ENCODE measurements at regions not wholly inside any gene's neighbourhood (a gene's known extent, or its start where the extent isn't known, plus 50 kb on each side); places are given as distances from the start of the nearest gene placed in this dataset.

DNA sequence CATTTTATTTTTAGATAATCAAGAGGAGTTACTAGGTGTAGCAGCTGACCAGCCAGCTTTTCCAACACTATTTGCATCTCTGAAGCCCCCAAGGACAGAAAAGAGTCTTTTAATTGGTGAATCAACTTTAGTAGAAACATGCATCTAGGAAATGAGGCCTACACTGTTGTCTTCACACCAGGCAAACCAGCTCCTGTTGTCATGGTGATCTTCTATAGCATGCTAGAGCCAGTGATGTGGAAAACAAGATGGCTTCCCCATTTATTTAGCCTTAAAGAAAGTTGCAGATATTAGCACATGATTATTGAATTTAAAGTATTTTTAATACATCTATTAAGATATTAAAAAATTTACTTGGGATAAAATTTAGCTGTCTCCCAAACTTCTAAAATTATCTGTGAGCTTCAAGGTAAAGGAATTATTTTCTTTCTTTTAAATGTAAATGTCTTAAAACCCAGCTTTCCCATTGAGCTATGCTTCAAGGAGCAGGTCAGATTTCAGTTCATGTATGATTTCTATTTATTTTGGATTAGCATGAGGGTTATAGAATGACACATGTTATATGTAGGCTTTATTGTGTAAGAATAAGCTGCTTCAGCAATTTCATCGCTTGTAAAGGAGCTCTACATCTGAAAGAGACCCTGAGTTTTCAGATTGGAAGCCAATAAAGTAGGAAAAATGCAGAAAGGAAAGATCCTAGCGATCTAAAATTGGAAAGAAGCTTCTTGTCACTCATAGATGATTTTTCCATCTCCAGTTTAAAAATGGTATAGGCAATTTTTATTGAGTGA lies 564.9 kb upstream of the CITED2 start:
- Histone ChIP-seq H3K4me1 (ENCODE audit: insufficient read depth) (no peaks in the 10 kb centered on the region), H3K9me3 (ENCODE audit: low read depth) (no peaks in the 10 kb centered on the region), H3K4me2 (no peak overlapping the region), H2AFZ (peak overlapping the region; percentile 5), H3K9me2 (replicated peaks; ENCODE audit: insufficient read depth) (no peaks in the 10 kb centered on the region), H3K4me3 (no peak overlapping the region), H3K27ac (no peak overlapping the region), H3K27me3 (no peaks in the 10 kb centered on the region), H4K20me1 (ENCODE audit: insufficient read depth, poor library complexity, severe bottlenecking) (no peaks in the 10 kb centered on the region), H3K79me2 (no peaks in the 10 kb centered on the region), H3K36me3 (replicated peaks; ENCODE audit: insufficient read depth, low read depth) (no peaks in the 10 kb centered on the region)
- no peak for DNase-seq (ENCODE audit: low spot score)
- 87% methylated on average over 2 of the region's 2 CpGs for WGBS (ENCODE audit: low lambda C conversion rate, missing lambda C conversion rate)
- TF ChIP-seq, protein P1, sequence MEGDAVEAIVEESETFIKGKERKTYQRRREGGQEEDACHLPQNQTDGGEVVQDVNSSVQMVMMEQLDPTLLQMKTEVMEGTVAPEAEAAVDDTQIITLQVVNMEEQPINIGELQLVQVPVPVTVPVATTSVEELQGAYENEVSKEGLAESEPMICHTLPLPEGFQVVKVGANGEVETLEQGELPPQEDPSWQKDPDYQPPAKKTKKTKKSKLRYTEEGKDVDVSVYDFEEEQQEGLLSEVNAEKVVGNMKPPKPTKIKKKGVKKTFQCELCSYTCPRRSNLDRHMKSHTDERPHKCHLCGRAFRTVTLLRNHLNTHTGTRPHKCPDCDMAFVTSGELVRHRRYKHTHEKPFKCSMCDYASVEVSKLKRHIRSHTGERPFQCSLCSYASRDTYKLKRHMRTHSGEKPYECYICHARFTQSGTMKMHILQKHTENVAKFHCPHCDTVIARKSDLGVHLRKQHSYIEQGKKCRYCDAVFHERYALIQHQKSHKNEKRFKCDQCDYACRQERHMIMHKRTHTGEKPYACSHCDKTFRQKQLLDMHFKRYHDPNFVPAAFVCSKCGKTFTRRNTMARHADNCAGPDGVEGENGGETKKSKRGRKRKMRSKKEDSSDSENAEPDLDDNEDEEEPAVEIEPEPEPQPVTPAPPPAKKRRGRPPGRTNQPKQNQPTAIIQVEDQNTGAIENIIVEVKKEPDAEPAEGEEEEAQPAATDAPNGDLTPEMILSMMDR (IDR thresholded peaks at IDR 0.05; ENCODE audit: poor library complexity), result no peak
- TF ChIP-seq EZH2phosphoT487 (IDR thresholded peaks at IDR 0.05; ENCODE audit: low read depth, severe bottlenecking, unreplicated experiment) (no peak), EZH2 (IDR thresholded peaks at IDR 0.05; ENCODE audit: borderline replicate concordance) (no peak)

DNA sequence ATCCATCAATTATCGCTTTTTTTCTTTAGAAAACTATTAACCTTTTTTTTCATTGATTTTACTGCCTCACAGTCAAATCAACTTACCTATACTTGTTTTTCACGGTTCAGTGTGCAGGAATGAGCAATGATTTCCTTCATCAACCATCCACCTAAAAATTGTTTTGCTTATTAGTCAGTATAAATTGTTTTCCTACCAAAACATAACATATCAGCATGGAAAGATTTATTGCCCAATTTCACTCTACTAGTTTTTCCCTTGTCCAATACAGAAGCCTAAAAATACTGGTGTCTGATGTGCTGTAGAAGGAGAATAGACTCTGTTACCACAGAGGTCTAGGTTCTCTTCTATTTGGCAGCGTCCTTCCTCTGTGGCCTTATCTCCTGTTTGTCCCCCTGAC lies 558.2 kb upstream of the CITED2 start:
- DNase-seq (ENCODE audit: low spot score), result no peak
- no peaks in the 10 kb centered on the region for H3K4me1 ChIP-seq (ENCODE audit: insufficient read depth)
- TF ChIP-seq, protein P1 (IDR thresholded peaks at IDR 0.05; ENCODE audit: poor library complexity), result no peak
- TF ChIP-seq EZH2 (IDR thresholded peaks at IDR 0.05; ENCODE audit: borderline replicate concordance) (no peak), EZH2phosphoT487 (IDR thresholded peaks at IDR 0.05; ENCODE audit: low read depth, severe bottlenecking, unreplicated experiment) (no peak)
- H3K9me2 ChIP-seq (replicated peaks; ENCODE audit: insufficient read depth), result no peaks in the 10 kb centered on the region
- no peaks in the 10 kb centered on the region for H3K36me3 ChIP-seq (replicated peaks; ENCODE audit: insufficient read depth, low read depth)
- H3K4me2 ChIP-seq, result no peak overlapping the region
- no peaks in the 10 kb centered on the region for H4K20me1 ChIP-seq (ENCODE audit: insufficient read depth, poor library complexity, severe bottlenecking)
- H3K27ac ChIP-seq, result no peak overlapping the region
- no peaks in the 10 kb centered on the region for H3K27me3 ChIP-seq
- H2AFZ ChIP-seq, result no peak overlapping the region
- H3K79me2 ChIP-seq, result no peaks in the 10 kb centered on the region
- H3K9me3 ChIP-seq (ENCODE audit: low read depth), result no peaks in the 10 kb centered on the region
- 94% methylated on average over 3 of the region's 3 CpGs for WGBS (ENCODE audit: low lambda C conversion rate, missing lambda C conversion rate)
- H3K4me3 ChIP-seq, result no peak overlapping the region

DNA sequence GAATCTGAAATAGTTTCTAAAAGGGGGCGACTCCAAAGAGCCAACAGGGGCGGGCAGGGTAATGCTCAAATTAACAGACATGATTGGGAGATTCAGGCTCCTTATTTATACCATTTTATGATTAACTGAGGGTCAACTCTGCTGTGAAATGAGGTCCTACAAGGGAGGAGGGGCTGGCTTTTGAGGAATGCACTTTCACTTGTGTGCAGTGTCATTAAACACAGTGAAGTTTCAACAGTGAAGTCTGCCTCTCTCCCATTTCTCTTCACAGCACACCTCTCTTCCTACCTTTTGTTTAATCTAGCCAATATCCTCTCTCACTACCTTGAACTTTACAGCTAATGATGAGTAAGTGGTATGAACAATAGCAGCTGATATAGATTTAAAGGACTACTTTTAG lies 557.3 kb upstream of the CITED2 start:
- H3K79me2 ChIP-seq, result no peaks in the 10 kb centered on the region
- no peaks in the 10 kb centered on the region for H4K20me1 ChIP-seq (ENCODE audit: insufficient read depth, poor library complexity, severe bottlenecking)
- H3K9me2 ChIP-seq (replicated peaks; ENCODE audit: insufficient read depth), result no peaks in the 10 kb centered on the region
- H3K36me3 ChIP-seq (replicated peaks; ENCODE audit: insufficient read depth, low read depth), result no peaks in the 10 kb centered on the region
- no peak for TF ChIP-seq EZH2 (IDR thresholded peaks at IDR 0.05; ENCODE audit: borderline replicate concordance)
- no peak for TF ChIP-seq EZH2phosphoT487 (IDR thresholded peaks at IDR 0.05; ENCODE audit: low read depth, severe bottlenecking, unreplicated experiment)
- TF ChIP-seq, protein P1 (IDR thresholded peaks at IDR 0.05; ENCODE audit: poor library complexity), result no peak
- 80% methylated on average over 2 of the region's 2 CpGs for WGBS (ENCODE audit: low lambda C conversion rate, missing lambda C conversion rate)
- H3K9me3 ChIP-seq (ENCODE audit: low read depth), result no peaks in the 10 kb centered on the region
- H2AFZ ChIP-seq, result no peak overlapping the region
- DNase-seq (ENCODE audit: low spot score), result no peak
- no peak overlapping the region for H3K27ac ChIP-seq
- peaks cover 2% of the 10 kb centered on the region for H3K4me1 ChIP-seq (ENCODE audit: insufficient read depth)
- no peak overlapping the region for H3K4me2 ChIP-seq
- no peaks in the 10 kb centered on the region for H3K27me3 ChIP-seq
- no peak overlapping the region for H3K4me3 ChIP-seq

Data from hepatocyte (in vitro differentiated cells).